Right ventricle myocardium superior (tissue), 1 donor: ENCODE measurements at regions not wholly inside any gene's neighbourhood (a gene's known extent, or its start where the extent isn't known, plus 50 kb on each side); places are given as distances from the start of the nearest gene placed in this dataset.

Experiments
- ATAC-seq: fragments of 200-7000 bp; cut with Tn5 transposase; one replicate; pipeline ENCODE4 v1.9.1; 2020; ENCODE audit warnings: mild to moderate bottlenecking; ENCODE audit not compliant: poor library complexity
- DNase-seq: peaks from one replicate; pipeline ENCODE4 v3.0.0-alpha.2; 2020
- intact Hi-C: fragments of 100-400 bp; cut with DNase I; formaldehyde crosslinking; loops from one replicate; pipeline ENCODE4 v1.11.2; 2022
- donor health status: DM: no; HTN: yes; CAD: no; lungs with severe emphysema.

DNA sequence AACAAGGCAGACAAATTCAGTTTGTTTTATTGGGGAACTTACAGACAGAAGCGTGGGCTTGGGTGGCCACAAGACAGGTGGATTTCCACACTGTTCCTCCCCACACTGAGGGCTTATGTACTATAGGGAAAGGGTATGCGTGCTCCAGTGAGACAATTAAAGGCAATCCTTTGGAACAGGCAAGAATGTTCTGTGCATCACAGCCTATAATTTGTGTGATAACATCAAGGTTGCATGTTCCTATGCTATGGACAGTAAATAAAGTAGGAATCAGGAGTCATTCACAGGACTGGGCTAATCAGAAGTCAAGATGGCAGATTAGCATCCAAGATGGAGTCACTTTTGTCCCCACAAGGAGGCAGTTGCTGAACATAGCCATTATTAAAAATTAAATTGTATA, 84.6 kb upstream of the TRIM2 start:
- intact Hi-C loops, result no loop called here
- DNase-seq (no peak), ATAC-seq (no peak)

DNA sequence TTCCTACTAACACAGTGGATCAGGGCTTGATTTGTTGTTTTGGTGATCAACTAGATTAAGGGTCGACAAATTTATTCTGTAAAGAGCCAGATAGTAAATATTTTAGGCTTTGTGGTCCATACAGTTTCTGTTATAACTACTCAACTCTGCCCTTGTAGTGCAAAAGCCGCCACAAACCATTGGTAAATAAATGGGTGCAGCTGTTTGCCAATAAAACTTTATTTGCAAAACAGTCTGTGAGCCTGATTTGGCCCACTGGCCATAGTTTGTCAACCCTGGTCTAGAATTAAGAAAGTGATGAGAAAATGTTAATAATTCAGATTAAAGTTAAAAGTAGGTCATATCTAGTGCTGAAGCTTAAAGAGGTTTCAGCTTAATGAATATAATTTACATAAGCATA, 84.0 kb upstream of the TRIM2 start:
- intact Hi-C loops, result no loop called here
- DNase-seq, result no peak
- no peak for ATAC-seq

DNA sequence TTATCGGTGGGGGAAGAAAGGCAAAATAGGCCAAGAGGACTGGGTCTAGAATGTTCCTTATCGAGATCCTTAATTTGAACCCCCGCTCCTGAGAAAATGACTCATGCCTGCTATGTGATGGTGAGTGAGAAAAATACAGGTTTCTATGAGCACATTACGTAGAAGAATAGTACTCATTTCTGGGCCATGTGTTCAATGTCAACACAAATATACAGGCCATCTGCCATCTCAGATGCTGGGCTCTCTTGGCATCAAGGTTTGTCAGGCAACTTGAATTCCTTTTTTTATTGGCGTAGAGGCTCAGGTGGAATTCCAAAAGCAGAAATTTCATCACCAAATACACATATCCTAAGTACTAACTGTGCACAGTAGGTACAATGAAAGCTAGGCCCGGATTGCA, 81.4 kb upstream of the TRIM2 start:
- no peak for DNase-seq
- no peak for ATAC-seq
- intact Hi-C loops, result no loop called here

DNA sequence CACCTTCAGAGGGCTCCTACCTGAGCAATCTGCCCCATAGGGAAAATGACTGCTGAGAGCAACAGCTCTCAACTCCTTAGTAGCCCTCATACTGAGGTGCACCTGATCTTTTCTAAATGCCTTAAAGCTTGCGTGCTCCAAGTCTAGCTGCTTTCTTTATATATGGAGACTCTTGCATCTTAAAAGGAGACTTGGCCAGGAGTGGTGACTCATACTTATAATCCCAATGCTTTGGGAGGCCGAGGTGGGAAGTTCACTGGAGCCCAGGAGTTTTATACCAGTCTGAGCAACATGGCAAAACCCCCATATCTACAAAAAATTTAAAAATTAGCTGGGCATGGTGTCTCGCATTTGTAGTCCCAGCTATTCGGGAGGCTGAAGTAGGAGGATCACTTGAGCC, 78.1 kb upstream of the TRIM2 start:
- ATAC-seq (no peak), DNase-seq (no peak)
- intact Hi-C loops, result loop anchor here (5.0 kb wide), 1 partner anchor 44 kb away; no protein-coding TSS in a partner anchor

DNA sequence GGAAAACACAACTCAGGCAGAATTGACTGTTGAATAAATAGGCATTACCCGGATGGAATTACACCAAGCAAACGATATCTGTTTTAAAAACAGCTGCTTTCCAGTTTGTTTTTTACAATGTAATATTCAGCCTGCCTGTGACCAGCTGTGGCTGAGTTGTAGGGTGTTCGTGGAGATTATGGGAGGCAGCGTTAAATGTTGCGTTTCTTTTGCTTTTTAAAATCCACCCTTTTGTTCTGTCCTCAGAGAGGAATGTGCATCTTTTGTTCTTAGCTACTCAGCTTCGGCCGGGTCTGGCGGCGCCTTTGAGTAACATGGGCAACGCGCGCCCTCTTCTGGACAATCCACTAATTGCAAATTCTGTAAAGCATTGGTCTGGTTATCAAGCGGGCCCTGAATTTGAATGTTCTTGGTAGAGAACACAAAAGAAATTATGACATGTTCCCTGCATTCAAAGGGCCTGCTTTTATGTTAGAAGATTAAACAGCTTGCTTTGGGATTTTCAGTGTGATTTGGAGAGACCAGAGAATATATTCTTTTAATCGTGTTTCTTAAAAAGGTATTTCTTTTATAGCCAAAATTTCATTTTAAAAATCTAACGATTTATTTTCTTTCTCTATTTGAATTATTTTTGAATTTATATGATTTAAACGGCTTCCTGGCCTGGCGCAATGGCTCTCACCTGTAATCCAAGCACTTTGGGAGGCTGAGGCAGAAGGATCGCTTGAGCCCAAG, 76.3 kb upstream of the TRIM2 start:
- intact Hi-C loops, result loop anchor here (2.0 to 5.0 kb wide), 2 partner anchors 46 to 281 kb away; no protein-coding TSS in a partner anchor
- DNase-seq (peak; percentile 83), ATAC-seq (peak; percentile 94)

DNA sequence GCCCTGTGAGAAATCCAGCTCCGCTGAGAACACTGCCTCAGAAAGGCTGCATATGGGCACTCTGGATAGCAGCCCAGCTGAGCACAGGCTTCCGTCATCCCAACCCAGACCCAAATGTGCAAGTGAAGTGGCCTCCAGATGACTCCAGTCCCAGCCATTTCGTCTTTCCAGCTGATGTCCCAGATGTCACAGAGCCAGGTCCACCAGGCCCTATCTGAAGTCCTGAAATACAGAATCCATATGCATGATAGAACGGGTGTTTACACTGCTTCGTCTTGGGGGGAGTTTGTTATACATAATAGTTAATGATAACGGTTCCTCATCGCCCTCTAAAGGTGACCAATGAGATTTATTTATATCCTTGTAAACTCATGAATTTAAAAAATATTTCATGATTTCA, 72.6 kb upstream of the TRIM2 start:
- ATAC-seq (no peak), DNase-seq (no peak)
- intact Hi-C loops, result no loop called here

DNA sequence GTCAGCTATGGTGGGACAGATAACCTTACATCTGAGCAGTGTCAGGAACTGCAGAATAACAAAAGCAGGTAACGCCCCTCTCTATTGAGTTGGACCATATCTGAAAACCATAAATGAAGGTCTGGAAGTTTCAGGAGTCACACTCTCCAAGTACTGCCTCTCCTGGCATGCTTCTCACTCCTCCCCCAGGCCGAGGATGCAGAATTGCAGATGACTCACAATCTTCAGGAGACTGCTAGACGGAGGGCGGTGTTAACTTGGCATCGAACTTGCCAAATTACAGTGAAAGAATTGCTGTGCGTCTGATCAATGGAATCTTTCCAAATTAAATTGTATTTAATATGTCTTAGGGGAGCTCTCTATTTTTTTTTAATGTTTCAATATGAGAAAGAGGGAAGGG, 67.1 kb upstream of the TRIM2 start:
- intact Hi-C loops, result no loop called here
- DNase-seq, result peak; percentile 45
- no peak for ATAC-seq

DNA sequence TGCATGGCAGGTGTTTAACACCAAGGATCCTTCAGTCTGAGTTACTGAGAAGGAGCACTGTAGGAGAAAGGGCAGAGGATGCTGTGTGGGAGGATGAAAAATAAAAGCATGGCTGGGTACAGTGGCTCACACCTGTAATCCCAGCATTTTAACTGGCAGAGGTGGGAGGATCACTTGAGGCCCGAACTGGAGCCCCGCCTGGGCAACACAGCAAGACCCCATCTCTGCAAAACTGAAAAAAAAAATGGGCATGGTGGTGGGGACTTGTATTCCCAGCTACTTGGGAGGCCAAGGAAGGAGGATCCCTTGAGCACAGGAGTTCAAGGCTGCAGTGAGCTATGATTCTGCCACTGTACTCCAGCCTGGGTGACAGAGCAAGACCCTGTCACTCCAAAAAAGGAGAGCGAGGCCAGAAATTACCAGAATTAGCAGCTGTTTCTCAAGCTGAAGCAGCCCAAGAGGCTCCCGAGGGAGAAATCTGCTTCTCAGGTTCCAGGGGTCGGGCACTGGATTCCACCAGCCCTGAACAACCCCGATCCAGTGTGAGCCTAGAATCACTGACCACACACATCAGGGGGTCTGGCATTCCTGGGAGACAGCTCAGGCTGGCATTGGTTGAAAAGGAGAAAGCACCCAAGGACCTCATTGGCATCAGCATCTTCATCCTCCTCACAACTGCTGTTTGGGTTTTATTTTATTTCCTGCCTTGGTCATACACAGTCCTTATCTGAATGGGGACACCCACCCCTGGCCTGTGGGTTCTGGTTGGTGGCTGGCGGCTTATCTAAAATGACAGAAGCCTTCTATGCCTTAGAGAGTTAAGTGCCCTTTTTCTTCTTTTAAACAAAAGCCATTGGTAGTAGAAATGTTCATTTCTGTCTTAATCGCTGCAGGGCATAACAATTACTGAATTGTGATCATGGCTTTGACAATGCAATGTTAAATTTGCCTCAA, 66.3 kb upstream of the TRIM2 start:
- ATAC-seq, result no peak
- no peak for DNase-seq
- intact Hi-C loops, result no loop called here

DNA sequence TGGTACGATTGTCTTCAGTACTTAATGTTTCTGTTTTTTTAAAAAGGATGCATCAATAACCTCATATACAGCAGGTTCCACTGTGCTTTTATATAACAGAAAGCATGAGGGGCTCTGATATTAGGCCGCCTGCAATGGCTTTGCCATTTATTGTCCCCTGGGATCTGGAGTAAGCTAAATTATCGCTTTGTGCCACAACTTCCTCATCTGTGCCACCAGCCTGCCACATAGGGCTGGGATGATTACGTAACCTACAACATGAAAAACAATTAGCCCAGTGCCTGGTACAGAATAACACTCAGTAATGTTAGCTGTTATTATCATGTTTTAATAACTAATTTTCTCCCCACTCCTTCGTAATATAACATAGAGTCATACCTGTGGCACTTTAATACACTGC, 65.5 kb upstream of the TRIM2 start:
- intact Hi-C loops, result no loop called here
- no peak for DNase-seq
- ATAC-seq, result no peak

DNA sequence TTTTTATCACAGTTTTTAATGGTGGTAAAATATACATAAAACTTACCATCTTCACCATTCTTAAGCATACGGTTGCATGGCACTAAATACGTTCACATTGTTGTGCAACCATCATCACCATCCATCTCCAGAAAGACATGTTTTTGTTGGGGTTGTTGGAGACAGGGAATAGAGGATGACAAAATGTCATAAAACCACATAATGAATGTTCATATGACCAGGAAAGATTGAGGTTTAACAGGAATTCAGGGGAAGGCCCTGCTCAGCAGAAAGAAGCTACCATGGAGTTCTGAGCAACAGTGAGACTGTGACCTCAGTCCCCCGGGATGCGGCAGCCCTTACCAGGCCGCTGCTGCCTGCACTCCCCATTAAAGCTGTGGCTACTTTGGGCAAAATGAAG, 63.9 kb upstream of the TRIM2 start:
- no peak for DNase-seq
- no peak for ATAC-seq
- intact Hi-C loops, result no loop called here

DNA sequence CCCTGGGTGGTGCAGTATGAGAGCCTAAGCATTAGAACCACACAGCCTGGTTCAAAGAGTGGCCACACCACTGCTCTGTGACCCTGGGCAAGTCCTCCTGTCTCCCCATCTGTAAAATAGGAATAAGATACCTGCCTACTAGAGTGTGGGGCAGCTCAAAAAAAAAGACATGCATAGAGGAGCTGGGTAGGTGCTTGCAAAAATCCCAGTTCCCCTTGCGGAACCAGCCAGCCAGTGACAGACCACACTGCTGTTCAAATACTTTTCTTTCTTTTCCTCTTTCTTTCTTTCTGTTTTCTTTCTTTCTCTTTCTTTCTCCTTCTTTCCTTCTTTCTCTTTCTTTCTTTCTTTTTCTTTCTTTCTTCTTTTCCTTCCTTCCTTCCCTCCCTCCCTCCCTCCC, 63.0 kb upstream of the TRIM2 start:
- intact Hi-C loops, result no loop called here
- no peak for DNase-seq
- ATAC-seq, result no peak

DNA sequence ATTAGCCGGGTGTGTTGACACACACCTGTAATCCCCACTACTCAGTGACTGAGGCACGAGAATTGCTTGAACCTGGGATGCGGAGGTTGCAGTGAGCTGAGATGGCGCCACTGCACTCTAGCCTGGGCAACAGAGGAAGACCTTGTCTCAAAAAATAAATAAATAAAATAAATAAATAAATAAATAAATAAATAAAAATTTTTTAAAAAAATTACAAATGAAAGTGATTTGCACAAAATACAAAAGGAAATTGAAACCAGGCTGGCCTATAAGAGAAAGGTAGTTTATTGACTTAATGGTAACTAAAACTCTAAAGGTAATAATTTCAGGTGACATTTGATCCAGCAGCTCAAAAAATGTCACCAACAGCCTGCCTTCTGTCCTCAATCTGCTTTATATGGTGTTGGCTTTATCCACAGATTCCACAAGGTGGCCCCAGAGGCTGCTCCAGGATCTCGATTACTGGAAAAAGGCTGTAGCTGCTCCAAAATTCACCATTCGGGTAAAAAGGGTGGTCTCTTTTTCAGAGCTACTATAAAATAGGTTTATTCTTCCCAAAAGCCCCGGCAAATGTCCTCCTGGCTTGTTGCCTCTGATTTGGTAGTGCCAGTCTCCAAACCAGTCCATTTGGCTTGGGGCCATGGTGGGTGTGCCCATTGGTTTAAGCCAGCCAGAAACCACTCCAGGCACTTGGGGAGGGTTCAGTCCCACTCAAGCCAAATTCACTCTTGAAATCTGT, 61.4 kb upstream of the TRIM2 start:
- peak; percentile 81 for DNase-seq
- intact Hi-C loops, result loop anchor here (2.0 kb wide), 1 partner anchor 176 kb away; no protein-coding TSS in a partner anchor
- peak; percentile 92 for ATAC-seq

DNA sequence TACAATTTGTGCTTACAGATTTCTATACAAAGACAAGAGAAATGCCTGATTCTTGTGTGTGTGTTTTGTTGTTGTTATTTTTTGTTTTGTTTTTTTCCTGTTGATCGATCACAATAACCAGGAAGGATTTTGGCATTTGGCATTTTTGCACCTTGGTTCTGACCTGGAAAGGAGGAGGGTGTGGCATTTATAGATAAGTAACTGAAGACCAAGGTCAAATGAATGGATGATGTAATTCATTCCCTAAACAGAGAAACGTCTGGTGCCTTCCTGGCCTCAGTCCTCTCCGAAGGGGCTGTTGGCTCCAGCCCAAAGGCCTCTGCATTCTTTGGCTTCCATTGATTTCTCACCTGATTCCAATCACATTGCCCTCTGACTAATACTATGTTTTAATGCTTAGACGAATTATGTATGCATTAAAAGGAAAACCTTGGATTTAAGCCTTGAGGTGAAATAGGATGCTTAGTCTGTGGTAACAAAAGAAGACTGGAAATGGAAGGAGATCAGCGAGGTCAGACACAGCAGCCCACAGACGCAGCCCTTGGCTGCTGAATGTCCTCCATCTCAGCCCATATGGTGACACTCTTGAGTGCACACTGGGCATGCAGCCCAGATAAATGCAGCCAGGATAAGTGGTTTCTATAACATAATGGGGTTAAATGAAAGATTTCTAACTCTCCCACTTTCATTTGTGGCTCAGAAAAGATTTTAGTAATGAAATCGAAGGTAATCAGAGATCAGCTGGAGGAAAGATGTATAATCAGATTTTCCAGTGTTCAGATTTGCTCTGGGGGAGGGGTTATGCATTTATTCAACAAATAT, 60.5 kb upstream of the TRIM2 start:
- ATAC-seq, result no peak
- intact Hi-C loops, result loop anchor here (2.0 kb wide), 1 partner anchor 175 kb away; no protein-coding TSS in a partner anchor
- DNase-seq, result no peak

DNA sequence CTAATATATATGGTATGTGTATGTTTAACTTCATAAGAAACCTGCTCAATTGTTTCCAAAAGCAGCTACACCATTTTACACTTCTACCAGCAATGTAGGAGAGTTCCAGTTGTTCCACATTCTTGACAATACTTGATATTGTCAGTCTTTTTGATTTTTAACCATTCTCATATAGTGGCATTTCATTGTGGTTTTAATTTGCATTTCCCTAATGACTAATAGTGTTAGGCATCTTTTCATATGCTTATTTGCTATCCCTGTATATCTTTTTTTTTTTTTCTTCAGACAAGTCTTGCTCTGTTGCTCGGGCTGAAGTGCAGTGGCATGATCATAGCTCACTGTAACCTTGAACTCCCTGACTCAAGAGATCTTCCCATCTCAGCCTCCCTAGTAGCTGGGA, 58.2 kb upstream of the TRIM2 start:
- DNase-seq (no peak), ATAC-seq (no peak)
- intact Hi-C loops, result no loop called here

DNA sequence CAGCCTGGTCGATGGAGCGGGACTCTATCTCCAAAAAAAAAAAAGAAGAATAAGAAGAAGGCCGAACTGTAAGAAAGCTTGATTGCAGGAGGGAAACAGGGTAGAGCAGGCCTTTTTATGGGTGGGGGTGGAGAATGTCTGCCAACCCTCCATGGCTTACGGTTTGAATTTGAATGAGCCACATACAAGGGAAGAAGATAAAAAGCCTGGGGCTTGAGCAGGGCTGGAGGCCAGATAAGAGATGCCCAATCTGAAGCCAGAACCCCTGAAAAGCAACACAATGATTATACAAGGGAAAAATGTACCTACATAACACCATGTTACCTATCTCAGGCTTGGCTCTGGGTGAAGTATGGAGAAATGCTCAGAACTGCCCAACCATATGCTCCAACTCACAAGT, 57.3 kb upstream of the TRIM2 start:
- intact Hi-C loops, result no loop called here
- DNase-seq (no peak), ATAC-seq (no peak)

DNA sequence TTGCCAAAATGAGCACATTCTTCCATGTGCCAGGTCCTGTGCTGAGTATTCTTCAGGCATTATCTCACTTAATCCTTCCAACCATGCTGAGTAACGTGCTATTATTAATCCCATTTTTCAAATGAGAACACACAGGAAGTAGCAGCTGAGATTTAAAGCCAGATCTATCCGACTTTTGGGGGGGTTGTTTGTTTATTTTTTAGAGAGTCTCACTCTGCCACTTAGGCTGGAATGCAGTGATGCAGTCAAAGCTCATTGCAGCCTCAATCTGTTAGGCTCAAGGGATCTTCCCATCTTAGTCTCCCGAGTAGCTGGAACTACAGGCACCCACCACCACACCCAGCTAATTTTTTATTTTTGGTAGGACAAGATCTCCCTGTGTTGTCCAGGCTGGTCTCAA, 55.5 kb upstream of the TRIM2 start:
- ATAC-seq, result no peak
- DNase-seq, result no peak
- intact Hi-C loops, result no loop called here

DNA sequence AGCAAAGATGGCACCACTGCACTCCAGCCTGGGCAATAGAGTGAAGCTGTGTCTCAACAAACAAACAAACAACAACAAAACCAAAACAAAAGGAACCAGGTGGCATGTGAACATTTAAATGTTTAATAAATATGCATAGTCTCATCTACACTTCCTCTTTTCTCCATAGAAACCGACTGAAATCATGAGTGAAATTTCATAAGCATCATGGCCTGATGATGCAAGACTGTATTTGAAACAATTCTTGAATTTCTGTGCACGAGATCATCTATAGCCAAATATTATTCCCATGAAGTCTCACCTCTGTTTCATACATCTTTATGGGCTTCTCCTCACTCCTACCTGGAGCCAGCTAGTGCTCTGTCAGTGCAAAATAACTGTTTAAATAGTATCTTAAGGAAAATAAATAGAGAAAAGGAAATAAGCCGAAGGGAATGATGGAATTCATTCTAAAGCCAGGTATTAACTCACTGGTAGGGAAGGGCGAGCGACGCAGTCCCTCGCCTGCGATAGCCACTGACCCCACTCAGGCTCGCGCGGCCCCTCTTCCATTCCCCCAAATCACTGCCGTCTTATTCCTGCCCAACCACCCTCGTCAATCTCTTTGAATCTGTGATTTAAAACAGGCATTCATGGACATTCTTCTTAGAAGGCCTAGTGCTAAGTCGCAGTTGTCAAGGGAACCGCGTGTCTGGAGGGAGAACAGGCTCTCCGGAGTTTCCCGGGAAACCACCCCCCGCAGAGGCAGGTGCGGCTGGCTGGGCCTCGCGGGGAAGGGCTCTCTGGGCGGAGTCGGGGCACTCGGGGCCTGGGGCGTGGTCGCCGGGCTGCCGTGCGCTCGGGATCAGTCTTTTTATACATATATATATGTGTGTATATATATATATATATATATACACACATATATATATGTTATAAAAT, 52.4 kb upstream of the TRIM2 start:
- DNase-seq (peak; percentile 49), ATAC-seq (no peak)
- intact Hi-C loops, result no loop called here
